HG02610 (cell line): ENCODE measurements at regions not wholly inside any gene's neighbourhood (a gene's known extent, or its start where the extent isn't known, plus 50 kb on each side); places are given as distances from the start of the nearest gene placed in this dataset.
A peak's percentile ranks its signal among the peaks of the same experiment; 100 is the strongest.

ENCODE experiments used
- ATAC-seq: cut with Tn5 transposase; IDR thresholded peaks from one replicate; pipeline ENCODE4 v1.9.1; 2021; ENCODE audit warnings: mild to moderate bottlenecking, moderate library complexity; ENCODE audit not compliant: unreplicated experiment

DNA sequence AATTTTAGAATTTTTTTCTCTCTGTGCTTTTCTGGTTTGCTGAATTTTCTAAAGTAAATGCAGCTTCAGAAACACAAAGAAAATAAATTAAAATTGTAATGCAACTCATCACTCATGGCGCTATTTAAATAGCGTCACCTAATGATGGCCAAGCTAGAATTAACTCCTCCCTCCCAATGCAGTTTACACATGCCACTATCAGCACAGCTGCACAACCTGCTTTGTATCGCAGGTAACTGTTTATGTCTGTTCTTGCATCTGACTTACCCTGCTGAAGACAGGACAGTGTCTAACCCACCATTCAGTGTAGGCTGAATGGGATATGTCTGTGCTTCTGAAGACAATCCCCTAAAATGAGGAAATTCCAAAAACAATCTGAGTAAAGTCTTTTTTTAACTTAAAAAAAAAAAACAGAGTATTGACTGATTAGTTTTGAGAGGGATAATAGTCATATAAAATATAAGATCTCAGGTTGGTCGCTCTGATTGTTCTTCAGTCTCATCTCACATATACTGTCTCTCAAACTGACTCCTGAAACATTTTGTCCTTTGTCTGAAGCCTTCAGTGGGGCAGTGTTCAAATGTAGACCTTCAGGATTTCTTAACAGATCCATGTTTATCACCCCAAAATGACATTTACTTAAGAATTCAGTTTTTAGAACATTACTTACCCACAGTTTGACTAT lies 271.4 kb downstream of the ZEB2 start:
- no peak for ATAC-seq

DNA sequence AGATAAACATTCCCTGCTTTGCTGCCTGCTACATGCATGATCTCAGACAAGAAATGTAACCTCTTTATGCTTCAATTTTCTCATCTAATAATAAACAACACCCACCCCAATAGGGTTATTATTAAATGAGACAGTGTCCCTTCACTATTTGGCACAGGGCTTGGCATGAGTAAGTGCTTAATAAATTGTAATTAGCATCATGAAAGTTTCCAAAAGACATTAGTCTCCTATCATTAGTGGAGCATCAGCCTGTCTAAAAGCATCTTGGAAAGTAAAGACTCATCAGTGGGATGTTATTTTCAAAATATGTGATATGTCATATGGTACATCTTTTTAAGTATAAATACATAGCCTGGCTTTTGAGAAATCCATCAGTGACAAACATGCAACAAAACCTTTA lies 275.0 kb downstream of the ZEB2 start:
- no peak for ATAC-seq

DNA sequence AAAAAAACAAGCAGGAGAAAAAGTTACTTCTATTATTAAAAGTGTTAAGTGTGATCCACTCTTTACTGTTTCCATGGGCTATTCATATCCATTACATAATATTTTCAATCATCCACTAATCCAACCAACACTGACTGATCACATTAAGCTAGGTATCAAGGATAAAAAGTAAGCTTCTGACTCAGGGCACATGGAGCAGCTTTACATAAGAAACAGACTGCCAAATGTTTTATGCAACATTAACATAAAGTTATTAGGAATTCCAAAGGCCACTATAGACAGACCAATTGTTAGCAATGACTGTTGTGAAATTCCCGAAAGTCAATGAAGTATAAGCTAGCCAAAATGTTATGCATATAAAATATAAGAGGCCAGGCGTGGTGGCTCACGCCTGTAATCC lies 277.6 kb downstream of the ZEB2 start:
- ATAC-seq: no peak

DNA sequence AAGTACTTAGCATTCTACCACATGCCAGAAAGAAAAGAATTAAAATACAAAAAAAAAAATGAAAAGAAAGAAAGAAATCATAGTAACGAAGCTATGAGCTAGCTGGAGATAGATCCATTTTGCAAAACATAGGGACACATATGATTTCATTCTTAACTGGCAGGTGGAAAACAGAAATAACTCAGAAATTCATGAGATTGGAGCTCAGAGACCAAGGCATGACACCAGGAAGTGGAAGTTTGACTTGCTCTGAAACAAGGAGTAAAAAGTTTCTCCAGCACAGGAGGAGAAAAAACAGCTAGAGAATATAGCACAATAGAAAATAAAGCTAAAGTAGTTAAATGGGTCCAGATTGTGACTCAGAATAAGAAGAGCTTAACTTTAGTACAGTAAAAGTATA lies 278.1 kb downstream of the ZEB2 start:
- ATAC-seq: no peak

DNA sequence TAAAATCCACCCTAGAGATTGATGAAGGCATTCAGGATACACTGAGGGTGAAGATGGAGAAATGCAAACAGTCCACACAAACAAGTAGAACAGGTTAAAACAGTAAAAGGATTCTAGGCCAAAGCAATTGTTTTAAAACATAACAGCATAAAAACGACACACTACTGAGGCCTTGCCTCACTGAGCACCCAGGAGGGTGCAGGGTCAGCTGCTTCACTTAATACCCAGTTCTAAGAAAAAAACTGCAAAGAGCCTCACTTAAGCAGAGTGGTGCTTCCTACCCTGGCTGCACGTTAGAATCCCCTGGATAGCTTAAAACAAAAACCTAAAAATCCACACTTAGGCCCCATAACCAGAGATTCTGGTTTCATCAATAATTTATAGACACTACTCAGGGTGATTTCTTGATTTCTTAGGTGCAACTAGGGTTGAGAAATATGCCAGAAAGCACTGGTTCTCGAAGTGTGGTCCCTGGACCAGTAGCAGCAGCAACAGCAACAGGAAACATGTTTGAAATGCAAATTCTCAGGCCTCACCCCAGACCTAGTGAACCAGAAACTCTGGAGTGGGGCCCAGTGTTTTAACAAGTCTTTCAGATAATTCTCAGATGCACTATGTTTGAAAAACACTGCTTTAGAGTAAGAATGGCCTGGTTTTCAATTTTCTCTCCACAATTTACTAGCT lies 279.1 kb downstream of the ZEB2 start:
- peak; percentile 81 for ATAC-seq

DNA sequence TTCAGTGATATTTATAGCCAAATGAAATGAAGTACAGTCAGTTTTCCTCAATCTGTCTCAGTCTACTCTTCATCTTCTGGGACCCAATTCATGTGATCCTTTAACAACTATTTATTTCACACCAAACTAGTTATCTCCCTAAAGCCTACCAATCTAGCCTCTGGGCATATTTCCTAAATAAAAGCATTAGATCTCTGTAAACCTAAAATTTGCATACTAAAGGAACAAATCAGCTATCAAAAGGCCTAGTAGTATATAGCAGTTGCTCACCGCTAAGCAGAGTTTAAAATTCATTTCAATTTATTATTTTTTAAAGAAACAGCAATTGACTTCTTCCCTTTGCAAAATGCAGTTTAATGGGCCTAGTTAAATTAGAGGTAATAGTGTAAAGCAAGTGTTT lies 280.2 kb downstream of the ZEB2 start:
- ATAC-seq: no peak

DNA sequence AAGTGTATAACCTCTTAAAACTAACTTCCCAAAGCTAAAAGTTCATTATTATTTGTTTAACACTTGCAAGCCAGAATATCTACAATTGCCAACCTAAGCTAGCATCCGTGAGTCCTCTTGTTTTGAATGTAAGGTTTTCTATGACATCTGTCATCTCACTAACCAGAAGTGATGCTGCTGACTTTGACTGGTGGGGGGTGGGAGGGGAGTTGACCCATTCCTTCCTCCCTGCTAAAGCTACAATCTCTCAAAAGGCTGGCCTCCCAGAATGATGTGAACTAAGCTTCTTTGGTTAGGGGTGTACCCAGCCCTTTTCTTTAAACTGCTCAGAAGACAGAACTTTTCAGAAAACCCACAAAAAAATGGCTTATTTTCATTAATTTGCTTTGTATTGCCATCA lies 280.6 kb downstream of the ZEB2 start:
- no peak for ATAC-seq

DNA sequence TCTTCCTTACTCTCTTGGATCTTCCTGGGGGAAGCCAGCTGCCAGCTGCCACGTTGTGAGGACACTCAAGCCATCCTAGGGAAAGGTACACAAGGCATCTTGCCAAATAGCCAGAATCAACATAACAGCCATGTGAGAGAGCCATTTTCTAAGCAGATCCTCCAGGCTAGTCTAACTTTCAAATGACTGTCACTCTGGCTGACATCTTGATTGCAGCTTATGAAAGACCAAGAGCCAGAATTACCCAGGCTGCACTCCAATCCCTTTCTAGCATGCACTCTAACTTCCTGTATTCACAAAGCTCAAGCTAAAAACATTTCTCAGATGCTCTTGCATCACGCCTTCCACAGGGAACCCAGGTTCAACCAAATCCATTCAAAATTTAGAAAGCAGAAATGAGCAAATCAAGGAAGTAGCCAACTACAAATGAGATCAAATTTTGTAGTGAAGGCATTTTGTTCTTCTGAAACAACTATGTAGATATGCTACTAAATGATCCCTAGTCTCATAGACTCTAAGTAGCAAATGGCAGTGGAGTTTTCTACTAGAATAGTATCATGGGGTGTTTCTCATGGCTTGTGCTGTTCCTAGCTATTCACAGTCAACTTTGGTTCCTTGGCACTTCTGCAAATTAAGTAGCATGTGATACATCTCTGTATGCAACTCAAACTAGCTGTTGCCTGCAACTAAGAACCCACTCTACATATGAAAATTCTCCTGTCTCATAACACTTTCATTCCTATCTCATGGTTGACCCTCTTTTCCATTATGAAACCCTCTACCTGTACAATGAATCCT lies 281.9 kb downstream of the ZEB2 start:
- ATAC-seq: no peak

DNA sequence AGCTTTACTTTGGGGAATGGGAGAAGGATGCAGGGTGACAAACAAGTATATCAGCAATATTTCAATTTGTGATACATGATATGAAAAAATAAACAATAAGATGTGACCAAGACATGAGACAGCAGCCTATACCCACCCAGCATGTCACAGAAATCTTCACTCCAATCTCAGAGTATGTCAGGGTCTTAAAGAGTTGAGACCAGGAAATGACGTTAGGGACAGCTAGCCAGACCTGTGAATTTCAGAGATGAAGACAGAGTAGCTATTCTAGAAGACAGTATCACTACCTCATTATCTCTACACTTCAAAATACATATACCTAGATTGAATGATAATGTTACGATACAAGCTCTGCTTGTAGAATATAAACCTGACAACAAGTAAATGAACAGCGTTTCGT lies 282.8 kb downstream of the ZEB2 start:
- ATAC-seq: no peak

DNA sequence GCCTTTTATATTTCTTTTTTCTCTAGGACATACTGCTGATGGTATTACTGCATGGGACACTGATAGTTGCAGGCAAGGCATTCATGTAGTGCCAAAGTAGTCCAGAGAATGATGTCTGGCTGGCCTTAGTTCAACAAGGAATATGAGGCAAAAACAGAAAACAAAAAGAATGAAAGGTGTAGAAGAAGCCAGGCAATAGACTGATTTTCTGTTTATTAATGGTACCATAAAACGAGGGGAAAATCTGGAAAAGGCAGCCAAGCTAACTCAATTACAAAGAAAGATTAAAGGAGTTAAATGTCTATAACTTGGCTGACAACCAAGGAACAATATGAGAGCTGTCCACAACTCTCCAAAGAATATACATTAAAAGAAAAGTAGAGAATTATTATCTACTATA lies 284.9 kb downstream of the ZEB2 start:
- no peak for ATAC-seq

DNA sequence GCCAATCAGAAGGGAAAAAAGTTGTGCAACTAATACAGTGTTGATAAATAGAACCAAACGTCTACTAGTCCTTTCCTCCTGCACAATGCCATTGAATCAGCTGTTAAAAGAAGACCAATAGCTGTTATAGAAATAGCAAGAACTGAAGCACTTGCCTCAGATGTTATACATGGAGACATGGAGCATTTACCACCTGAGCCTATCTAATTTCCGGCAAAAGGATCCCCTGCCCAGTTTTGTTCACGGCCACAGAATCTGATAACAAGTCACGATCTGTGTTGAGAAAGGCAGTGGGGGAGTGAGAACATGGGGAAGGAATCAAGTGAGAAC lies 285.4 kb downstream of the ZEB2 start:
- no peak for ATAC-seq

DNA sequence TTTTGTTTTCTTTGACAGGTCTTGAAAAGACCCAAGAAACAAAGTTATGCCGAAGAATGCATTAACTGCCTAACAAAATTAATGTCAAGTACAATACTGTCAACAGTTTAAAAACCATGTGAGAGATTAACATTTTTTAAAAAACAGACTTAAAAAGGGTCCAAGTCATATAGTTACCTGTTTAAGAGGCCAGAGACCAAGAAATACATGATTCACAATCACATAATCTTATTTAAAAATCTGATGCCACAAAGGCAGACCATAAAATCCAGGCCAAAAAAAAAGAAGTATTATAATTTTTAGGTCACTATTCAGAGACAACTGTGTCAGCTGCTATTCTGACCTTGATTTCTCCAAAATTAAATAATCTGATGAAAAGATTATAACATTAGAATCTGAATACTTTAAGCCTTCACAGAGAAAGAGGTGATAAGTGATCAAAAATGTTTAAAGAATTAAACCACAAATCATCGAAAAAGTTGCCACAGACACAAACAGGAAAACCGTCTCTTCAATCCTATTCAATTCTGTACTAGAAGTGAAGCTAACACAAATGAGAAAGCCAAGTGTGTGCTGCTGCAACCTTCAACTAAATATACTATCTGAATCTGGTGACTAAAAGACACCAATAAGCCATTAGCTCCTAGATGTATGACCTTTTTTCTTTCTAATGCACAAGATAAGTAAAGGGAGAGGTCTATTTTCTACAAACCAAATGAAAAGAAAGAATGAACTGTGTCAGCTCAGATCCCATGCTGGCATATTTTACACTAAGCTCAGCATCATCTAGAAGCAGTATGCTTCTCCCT lies 286.0 kb downstream of the ZEB2 start:
- ATAC-seq: no peak

DNA sequence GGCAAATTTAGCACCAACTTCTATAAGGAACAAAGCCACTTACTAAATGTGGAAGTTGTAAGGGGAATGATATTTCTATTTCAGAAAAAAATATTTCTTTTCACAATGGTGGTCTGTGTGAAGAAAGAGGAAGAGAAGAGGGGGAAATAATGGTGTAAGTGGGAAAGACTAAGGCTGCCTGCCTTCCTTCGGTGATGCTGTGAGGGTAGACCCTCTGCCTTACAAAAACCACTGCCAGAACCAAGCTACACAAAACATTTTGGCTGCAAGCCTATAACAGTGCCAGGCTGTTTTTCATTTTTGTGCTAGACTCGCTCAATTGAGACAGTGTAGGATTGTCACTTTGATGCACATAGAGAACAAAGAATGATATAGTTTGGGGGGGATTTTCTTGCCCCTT lies 286.6 kb downstream of the ZEB2 start:
- no peak for ATAC-seq

DNA sequence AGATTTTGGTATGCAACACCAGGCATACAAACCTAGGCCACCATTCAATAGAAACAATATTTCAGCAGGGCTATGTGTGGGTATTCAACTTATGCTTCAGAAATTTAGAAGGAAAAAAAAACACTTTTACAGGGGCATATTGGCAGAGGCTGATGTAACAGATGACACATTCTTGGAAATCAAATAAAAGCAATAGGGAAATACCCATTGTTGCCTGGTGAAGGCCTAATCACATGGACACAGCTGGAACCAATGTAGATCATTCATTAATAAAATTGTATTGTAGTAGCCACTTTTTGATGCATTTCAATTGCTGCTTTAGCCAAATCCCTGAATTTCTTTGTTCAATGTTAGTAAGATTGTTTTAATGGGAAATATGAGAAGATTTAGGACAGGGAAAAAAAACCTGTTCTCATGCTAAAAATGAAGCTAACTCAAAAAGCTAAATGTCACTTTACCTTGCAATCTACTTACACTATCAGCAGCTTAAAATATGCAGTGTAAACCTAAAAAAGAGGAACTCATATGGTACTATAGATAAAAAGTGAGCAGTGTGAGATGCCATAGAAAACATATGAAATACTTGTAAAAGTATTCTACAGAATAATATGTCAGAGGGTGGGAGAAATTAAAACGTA lies 289.4 kb downstream of the ZEB2 start:
- no peak for ATAC-seq

DNA sequence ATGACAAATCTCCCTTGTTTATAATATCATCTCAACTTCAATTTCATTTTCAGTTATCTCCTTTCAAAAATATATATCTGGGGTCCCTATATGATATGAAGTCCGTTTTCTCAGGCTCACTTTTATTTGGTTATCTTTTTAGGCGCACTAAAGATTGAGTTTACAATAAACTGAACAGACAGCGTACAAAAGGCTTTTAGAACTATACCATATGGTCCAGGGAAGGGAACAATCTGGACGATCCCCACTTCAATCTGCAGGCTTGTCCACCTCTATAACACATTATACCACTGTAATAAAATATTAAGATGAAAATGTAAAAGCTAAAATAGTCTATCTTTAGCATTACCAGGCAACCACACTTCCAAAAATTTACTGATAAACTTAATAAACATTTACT lies 289.9 kb downstream of the ZEB2 start:
- ATAC-seq: no peak

DNA sequence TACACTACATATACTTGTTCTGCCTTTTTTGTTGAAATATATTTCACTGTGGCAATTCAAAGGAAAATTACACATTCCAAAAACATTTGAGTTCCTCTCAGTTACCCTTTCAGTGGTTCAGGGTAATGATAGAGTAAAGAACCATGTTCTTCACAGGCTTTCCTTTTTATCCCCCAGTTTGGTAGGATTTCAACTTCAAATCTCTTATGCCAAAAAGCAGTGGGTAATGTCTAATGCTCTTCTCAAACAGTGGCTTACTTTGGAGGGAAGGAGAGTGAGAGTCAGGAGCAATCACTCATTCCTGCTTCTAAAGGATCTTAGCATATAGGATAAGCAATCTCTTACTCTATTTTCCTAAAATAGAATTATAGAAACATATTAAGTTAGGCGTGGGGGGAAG lies 290.6 kb downstream of the ZEB2 start:
- ATAC-seq: no peak

DNA sequence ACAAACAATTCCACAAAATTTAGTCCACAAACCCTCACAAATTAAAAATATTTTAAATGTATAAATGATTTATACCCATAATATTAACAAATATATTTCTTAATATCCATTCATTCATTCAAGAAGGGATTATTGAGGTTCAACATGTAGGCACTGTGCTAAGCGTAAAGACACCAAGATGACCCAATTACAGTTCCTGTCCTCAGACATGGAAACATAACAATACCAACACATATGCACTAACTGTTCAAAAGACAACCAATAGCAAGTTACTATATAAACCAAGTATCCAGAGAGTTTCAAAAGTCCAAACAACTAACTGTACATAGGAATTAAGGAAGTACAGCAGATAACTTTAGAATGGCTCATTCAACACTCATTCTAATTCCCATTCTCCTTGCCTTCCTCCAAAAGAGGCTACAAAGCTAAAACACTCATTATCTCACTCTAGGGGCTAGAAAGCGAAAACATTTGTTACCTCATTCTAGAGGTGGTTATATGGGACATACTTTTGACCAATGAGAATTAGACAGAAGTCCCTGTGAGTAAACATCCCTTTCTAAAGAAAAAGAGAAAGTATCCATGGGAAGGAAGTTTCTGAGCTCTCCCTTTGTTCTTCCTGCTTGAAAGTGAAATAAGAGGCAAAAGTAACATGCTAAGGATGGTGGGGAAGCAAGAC lies 292.4 kb downstream of the ZEB2 start:
- ATAC-seq: no peak

DNA sequence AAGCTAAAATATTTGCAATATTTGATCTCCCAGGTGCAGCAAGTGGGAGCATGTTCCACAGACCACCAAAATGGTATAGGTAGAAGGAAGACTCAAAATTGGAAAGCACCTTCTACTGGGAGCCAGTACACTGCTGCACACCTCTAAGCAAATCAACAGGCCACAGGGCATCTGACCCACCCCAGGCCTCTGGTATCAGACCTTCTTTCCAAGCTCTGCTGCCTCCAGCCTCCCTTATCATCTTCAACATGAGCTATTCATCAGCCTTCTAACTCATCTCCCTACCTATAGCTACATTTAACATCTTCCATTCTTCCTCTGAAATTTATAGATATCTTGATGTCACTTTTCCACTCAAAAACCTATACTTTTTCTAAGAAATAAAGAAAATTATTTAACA lies 294.8 kb downstream of the ZEB2 start:
- no peak for ATAC-seq

DNA sequence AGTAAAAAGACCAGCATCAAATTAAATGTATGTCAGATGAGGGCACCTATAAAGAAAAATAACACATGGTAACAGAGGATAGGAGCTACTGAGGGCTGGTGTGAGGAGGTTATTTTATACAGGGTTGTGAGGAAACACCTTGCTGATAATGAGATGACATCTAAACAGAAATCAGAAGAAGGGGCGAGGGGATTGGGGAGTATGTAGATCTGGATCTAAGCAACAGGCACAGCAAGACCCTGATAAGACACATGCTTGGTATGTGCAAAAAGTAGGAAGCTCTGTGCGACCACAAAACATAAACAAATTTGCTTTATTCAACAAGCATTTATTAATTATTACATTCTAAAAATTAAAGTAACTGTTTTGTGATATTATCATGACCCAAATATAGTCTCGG lies 295.4 kb downstream of the ZEB2 start:
- no peak for ATAC-seq

DNA sequence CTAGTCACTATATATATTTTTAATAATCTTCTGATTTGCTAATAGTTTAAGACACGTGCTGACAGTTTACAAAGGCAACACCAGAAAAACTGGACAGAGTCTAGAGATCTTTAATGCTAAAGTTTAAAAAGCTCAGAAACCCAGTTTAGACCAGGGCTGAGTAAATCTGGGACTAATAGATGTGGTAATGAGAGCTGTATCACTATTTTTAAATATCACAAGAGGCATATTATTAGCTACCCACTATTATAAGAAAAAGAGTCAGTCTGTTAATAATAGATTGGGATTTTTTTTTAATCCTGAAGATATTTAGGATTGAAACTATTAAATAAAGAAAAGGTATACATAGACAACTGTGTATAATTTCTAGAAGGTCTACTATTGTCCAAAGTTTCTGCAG lies 299.9 kb downstream of the ZEB2 start:
- no peak for ATAC-seq
